Stimulated activated CD4-positive, alpha-beta T cell treated with anti-CD3 and anti-CD28 coated beads, Interleukin-1b, Interleukin-23, amount 100 ng/mL, for 4 hours (primary cell): ENCODE measurements at regions not wholly inside any gene's neighbourhood (a gene's known extent, or its start where the extent isn't known, plus 50 kb on each side); places are given as distances from the start of the nearest gene placed in this dataset.
A peak's percentile ranks its signal among the peaks of the same experiment; 100 is the strongest.
"Not testable (repeated sequence)": the region's sequence is repeated elsewhere in the genome, so short reads cannot be mapped to it uniquely, and the experiment has no call there.

ENCODE experiments used
- DNase-seq, 2 donors: peaks; one replicate each; pipeline ENCODE4 v3.0.0-alpha.2; 2020; ENCODE audit warnings: low read depth in 2 of 2

- DNase-seq, result no peak
These were observed 1147.2 kb downstream of the VRK1 start for GRCh38 chr14:97944380-97944779.

- DNase-seq, result no peak
These were observed 1148.4 kb downstream of the VRK1 start for GRCh38 chr14:97945631-97946030.

DNA sequence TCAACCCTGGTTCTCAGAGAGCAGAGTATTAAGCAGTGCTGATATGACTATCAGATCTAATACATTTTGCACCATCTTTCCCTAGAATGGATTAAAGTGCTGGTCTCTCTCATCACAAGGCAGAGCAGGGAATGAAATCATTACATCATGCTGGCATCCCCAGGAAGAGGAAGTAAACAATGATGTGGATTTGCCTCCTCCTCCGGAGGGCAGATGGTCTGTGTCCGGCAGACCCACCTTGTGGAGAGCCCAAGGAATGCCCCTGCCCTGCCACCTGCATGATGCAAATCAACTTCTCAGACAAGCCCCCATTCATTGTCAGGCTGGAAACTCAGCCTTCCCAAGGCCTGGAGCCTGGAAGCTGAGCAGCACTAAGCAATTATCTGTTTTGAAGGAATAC lies 1149.1 kb downstream of the VRK1 start:
- no peak for DNase-seq

- DNase-seq, result no peak
These were observed 1149.5 kb downstream of the VRK1 start for GRCh38 chr14:97946641-97947040.

DNA sequence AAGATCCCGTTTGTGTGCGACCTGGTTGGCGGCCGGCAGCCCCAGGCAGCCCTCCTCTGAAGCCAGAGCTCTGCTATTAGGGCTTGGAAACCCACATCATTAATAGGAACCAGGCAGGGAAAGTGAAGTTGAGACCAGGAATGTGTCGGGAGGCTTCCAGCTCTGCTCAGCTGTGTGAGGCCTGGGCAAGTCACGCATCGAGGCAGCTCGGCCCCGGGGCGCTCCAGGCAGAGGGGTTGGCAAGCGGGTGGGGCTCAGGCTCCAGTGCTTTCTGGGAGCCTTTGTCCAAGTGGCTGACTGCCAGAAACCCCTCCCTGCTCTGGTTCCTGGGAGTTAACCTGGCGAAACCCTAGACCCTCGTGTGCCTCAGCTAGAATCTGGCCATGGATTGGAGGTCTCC lies 1151.7 kb downstream of the VRK1 start:
- no peak for DNase-seq

GRCh38 chr14:97956581-97957340 lies 1159.6 kb downstream of the VRK1 start:
- no peak for DNase-seq

DNA sequence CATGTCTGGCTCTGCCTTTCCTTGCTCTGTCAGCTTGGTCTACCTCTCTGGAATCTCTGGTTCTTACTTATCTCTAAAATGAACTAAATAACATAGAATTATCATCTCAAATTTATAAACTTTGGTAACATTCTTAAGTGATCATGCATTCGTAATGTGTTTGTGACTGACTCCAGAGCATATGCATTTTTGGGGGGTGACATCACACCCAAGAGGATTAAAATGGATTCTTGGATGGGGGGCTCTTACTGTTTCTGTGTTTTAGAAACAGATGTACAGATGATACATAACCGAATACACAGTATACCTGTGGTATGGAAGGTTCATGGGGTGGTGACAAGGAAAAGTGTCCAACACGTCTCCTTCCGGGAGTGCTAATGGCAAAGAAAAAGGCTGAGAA lies 1162.1 kb downstream of the VRK1 start:
- DNase-seq, result no peak

DNA sequence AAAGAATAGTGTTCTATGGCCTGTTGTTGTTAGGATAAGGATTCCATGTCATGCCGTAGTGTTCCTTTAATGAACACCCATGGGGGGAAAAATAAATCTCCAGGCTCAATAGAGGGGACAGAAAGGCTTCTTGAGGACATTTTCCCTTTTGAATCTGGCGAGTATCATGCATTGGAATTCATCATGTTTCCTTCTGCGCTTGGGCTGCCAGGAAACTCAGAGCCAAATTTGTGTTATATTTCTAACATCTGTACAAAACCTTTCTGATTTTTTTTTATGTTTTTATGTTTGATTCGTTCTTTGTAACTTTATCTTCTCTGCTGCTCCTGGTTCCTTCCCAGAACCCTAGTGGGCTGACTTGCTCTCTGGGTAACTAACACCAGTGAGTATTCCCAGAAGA lies 1163.3 kb downstream of the VRK1 start:
- no peak for DNase-seq

- no peak for DNase-seq
These were observed 1173.0 kb downstream of the VRK1 start for GRCh38 chr14:97970222-97970621.

- no peak for DNase-seq
These were observed 1178.0 kb downstream of the VRK1 start for GRCh38 chr14:97975216-97975615.

DNA sequence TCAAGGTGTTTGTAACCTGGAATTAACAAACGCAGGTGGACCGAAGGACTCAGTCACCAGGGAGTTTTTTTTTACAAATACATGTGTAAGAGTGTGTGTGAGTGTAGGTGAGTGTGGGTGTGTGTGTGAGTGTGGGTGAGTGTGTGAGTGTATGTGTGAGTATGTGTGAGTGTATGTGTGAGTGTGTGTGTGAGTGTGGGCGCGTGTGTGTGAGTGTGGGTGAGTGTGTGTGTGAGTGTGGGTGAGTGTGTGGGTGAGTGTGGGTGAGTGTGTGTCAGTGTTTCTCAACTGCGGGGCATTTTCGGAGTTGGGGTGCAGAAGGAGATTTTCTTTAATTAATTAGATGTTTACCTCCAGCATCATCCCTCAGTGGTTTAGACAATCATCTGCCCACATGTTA lies 1178.8 kb downstream of the VRK1 start:
- no peak for DNase-seq

DNA sequence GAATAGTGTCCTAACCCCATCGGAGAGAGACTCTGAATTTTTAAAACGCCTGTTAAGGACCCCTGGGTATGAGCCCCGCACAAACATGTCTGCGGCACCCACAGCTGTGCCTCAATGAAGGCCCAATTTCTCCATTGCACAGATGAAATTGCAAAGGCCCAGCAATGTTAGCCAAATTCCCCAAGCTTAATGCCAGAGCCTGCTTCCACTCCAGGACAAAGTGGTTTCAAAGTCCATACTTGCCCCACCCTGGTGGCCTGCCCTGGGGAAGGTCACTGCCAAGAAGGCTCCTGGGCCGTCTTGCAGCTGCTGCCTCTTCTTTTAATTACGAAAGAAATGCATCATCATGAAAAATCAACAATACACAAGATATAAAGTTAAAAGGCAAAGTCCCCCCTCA lies 1179.7 kb downstream of the VRK1 start:
- DNase-seq, result no peak

GRCh38 chr14:97977651-97978261 lies 1180.6 kb downstream of the VRK1 start:
- DNase-seq, result peak; percentile 53 to 64

- DNase-seq, result peak; percentile 63 to 68
These were observed 1181.2 kb downstream of the VRK1 start for GRCh38 chr14:97978341-97978740.

GRCh38 chr14:97993508-97994019 lies 1196.4 kb downstream of the VRK1 start:
- DNase-seq, result no peak

DNA sequence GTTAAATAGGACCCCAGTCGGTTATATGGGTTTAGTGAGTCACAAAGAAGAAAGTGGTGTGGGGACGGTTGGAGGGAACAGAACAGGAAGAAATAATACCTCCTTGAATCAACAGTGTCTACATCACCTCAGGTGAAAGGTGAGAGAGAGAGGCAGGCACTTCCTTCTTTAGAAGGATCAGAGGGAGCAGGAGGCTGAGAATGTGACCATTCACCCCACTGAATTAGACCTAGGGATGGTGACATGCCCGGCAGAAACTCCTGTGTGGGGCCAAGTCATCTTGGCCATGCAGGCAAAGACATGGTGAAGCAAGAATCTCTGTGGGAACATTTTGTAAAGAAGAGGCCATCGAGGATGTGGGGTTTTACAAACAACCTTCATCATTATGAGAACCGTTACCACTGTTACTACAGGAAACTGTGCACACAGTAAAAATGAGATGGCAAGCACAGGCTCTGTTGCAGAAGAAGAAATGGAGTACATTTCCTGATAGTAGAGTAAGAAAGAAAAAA lies 1196.9 kb downstream of the VRK1 start:
- DNase-seq, result no peak

- DNase-seq, result no peak
These were observed 1197.9 kb downstream of the VRK1 start for GRCh38 chr14:97995038-97995437.

DNA sequence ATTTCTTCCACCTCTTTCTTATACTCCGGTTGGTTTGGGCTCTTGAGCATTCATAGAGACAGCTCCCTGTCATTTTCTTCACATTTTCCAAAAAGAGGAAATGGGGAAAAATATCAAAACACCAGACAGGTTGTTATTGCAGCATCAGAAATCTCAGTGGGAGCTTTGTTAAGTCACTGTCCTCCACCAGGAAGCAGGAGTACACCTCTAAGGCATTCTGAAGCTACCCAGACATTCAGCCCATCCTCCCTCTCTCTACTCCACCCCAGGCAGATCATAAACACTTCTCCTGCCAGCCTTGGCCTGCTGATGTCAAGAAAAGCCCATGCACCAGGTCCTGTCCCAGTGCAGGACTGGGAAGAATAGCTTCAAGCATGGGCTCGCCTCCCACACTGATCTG lies 1198.3 kb downstream of the VRK1 start:
- DNase-seq, result no peak

DNA sequence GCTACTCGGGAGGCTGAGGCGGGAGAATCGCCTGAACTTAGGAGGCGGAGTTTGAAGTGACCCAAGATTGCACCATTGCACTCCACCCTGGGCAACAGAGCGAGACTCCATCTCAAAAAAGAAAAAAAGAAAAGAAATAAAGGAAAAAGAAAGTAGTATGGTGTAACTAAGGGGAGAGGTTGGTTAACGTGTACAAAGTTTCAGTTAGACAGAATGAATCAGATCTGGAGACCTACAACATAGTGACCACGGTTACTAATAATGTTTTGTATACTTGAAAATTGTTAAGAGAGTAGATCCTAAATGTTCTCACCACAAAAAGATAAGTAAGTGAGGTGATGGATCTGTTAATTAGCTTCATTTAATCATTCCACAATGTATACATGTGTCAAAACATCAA lies 1208.8 kb downstream of the VRK1 start:
- DNase-seq, result no peak

DNA sequence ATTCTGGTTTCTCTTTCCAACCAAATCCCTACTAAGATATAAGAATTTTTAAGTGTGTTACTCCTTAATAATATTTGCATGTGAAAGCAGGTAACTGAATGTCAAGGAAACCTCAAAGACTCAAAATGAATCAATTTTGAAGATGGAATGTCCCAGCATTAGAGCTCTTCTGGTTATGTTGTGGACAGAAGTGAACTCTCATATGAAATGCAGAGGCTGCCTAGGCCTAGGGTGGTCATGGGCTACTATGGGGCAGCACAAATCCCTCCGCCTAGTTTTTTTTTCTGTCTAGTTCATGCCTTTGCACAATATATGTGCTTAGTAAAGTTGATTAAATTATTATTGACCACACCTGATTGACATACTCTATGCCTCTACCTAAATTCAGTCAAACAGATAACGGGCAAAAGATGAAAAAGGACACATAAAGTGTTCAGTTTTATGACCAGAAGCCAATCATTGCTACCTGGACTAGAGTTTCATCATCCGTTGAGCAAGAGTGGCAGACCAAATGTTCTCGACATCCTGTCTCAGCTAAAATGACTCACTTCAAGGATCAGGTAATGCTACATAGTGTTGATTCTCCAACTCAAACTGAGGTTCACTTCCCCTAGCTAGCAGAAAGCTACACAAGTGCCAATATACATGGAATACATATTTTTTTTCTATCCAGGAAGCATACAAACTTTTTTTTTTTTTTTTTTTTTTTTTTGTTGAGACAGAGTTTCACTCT lies 1211.4 kb downstream of the VRK1 start:
- peak in 1 of 2 donors; percentile 17 for DNase-seq

- DNase-seq, result not testable (repeated sequence)
These were observed 1212.0 kb downstream of the VRK1 start for GRCh38 chr14:98009177-98009576.

GRCh38 chr14:98010784-98011183 lies 1213.6 kb downstream of the VRK1 start:
- no peak for DNase-seq
